ENCODE measurements at regions not wholly inside any gene's neighbourhood (a gene's known extent, or its start where the extent isn't known, plus 50 kb on each side); places are given as distances from the start of the nearest gene placed in this dataset.
"Not testable (repeated sequence)": the region's sequence is repeated elsewhere in the genome, so short reads cannot be mapped to it uniquely, and the experiment has no call there.

GRCh38 chr1:8169364-8170058 lies 143.4 kb upstream of the ERRFI1 start:
- peak; percentile 14 for DNase-seq (ENCODE audit: low read depth)

GRCh38 chr1:8167936-8168335 lies 141.8 kb upstream of the ERRFI1 start:
- DNase-seq (ENCODE audit: low read depth): no peak

- DNase-seq (ENCODE audit: low read depth): no peak
These were observed 140.3 kb upstream of the ERRFI1 start for GRCh38 chr1:8166406-8166805.

GRCh38 chr1:8165595-8166360 lies 139.7 kb upstream of the ERRFI1 start:
- DNase-seq (ENCODE audit: low read depth): no peak

- DNase-seq (ENCODE audit: low read depth): no peak
These were observed 138.6 kb upstream of the ERRFI1 start for GRCh38 chr1:8164670-8165069.

GRCh38 chr1:8163039-8163438 lies 136.9 kb upstream of the ERRFI1 start:
- no peak for DNase-seq (ENCODE audit: low read depth)

GRCh38 chr1:8162168-8162567 lies 136.1 kb upstream of the ERRFI1 start:
- no peak for DNase-seq (ENCODE audit: low read depth)

GRCh38 chr1:8161546-8162105 lies 135.5 kb upstream of the ERRFI1 start:
- no peak for DNase-seq (ENCODE audit: low read depth)

GRCh38 chr1:8159470-8160024 lies 133.4 kb upstream of the ERRFI1 start:
- no peak for DNase-seq (ENCODE audit: low read depth)

- no peak for DNase-seq (ENCODE audit: low read depth)
These were observed 132.9 kb upstream of the ERRFI1 start for GRCh38 chr1:8158995-8159394.

- no peak for DNase-seq (ENCODE audit: low read depth)
These were observed 131.7 kb upstream of the ERRFI1 start for GRCh38 chr1:8157765-8158164.

- DNase-seq (ENCODE audit: low read depth): no peak
These were observed 129.5 kb upstream of the ERRFI1 start for GRCh38 chr1:8155528-8156186.

GRCh38 chr1:8154621-8155052 lies 128.5 kb upstream of the ERRFI1 start:
- no peak for DNase-seq (ENCODE audit: low read depth)

- no peak for DNase-seq (ENCODE audit: low read depth)
These were observed 127.9 kb upstream of the ERRFI1 start for GRCh38 chr1:8153961-8154360.

- no peak for DNase-seq (ENCODE audit: low read depth)
These were observed 126.9 kb upstream of the ERRFI1 start for GRCh38 chr1:8152731-8153702.

- DNase-seq (ENCODE audit: low read depth): no peak
These were observed 125.5 kb upstream of the ERRFI1 start for GRCh38 chr1:8151647-8152046.

GRCh38 chr1:8149756-8150155 lies 123.6 kb upstream of the ERRFI1 start:
- DNase-seq (ENCODE audit: low read depth): not testable (repeated sequence)

GRCh38 chr1:8147956-8148355 lies 121.8 kb upstream of the ERRFI1 start:
- DNase-seq (ENCODE audit: low read depth): no peak

GRCh38 chr1:8146257-8146855 lies 120.2 kb upstream of the ERRFI1 start:
- DNase-seq (ENCODE audit: low read depth): no peak

- no peak for DNase-seq (ENCODE audit: low read depth)
These were observed 119.6 kb upstream of the ERRFI1 start for GRCh38 chr1:8145545-8146202.
